H1 (cell line): ENCODE measurements at regions not wholly inside any gene's neighbourhood (a gene's known extent, or its start where the extent isn't known, plus 50 kb on each side); places are given as distances from the start of the nearest gene placed in this dataset.

Experiments used
- CTCF ChIP-seq, 3 experiments: IDR thresholded peaks; 1 replicate in 2 of 3; 2 replicates in 1 of 3; pipeline versions ENCODE4 v1.5.1 to v1.6.1; 2011; ENCODE audit warnings: low read length in 3 of 3, mild to moderate bottlenecking in 3 of 3, inconsistent platforms in 2 of 3, low read depth in 1 of 3, moderate library complexity in 1 of 3; ENCODE audit not compliant: insufficient read depth in 1 of 3; ENCODE audit errors: control extremely low read depth in 1 of 3
- POU5F1 ChIP-seq: IDR thresholded peaks from 2 replicates; pipeline ENCODE4 v1.6.1; 2011; ENCODE audit warnings: low read depth, mild to moderate bottlenecking, low read length, moderate library complexity

DNA sequence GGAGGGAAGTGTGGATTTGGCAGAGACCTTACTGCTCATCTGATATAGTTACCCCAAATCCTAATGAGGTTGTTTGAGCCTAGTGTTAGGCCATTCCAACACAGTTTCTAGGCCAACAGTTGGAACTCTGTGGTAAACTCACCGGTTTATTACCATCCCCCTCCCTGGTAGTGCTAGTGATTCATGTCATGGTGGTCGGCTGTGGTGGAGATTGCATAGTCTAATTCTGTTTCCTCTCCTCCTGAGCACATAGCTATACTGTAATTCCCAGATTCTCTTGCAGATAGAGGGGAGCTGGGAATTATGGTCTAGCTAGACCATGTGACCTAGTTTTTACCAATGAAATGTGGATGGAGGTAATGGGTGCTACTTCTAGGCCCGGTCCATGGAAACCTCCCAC is 123.7 kb upstream of the KIF26B start (continued):
- TF ChIP-seq CTCF (IDR thresholded peaks at IDR 0.05; ENCODE audit: control extremely low read depth in 1 of 3, insufficient read depth in 1 of 3, low read depth in 1 of 3, low read length in 3 of 3) (no peak), POU5F1 (no peak)
- TF ChIP-seq, all 59 proteins: peak for 0
